Gastroesophageal sphincter (tissue), 4 donors: ENCODE measurements at regions not wholly inside any gene's neighbourhood (a gene's known extent, or its start where the extent isn't known, plus 50 kb on each side); places are given as distances from the start of the nearest gene placed in this dataset.

Experiments
- ATAC-seq: fragments of 150-250 bp; one replicate; pipeline ENCODE4 v1.9.1; 2016; ENCODE audit warnings: mild to moderate bottlenecking, moderate library complexity
- H3K27ac ChIP-seq, 4 donors: fragments of 200-600 bp; sonication (generic) in 3 of 4; 1 replicate in 3 of 4; 2 replicates in 1 of 4; pipeline ENCODE4 v1.5.1; 2016 to 2019
- H3K27me3 ChIP-seq: fragments of 200-600 bp; sonication (generic); one replicate; pipeline ENCODE4 v1.5.1; 2019
- H3K36me3 ChIP-seq, 2 donors: fragments of 200-600 bp; sonication (generic); one replicate each; pipeline ENCODE4 v1.5.1; 2019; ENCODE audit warnings: control low read depth in 1 of 2
- H3K4me1 ChIP-seq, 3 donors: fragments of 200-600 bp; sonication (generic); 1 replicate in 2 of 3; 2 replicates in 1 of 3; pipeline ENCODE4 v1.5.1; 2016 to 2019; ENCODE audit warnings: control low read depth in 2 of 3
- H3K4me3 ChIP-seq, 2 donors: fragments of 200-600 bp; sonication (generic); one replicate each; pipeline ENCODE4 v1.5.1; 2019; ENCODE audit warnings: mild to moderate bottlenecking in 1 of 2, moderate library complexity in 1 of 2
- H3K9me3 ChIP-seq, 3 donors: fragments of 200-600 bp; sonication (generic); one replicate each; pipeline ENCODE4 v1.5.1; 2017 to 2019; ENCODE audit warnings: control low read depth in 2 of 3
- EP300 ChIP-seq: sonication (generic); formaldehyde crosslinking; IDR thresholded peaks from one replicate; pipeline ENCODE4 v1.6.1; 2017; ENCODE audit warnings: antibody characterized with exemption, mild to moderate bottlenecking
- POLR2A ChIP-seq, 2 donors: fragments of 450-650 bp; IDR thresholded peaks; one replicate each; pipeline ENCODE4 v1.6.1; 2017; ENCODE audit warnings: antibody characterized with exemption in 2 of 2, mild to moderate bottlenecking in 2 of 2, moderate library complexity in 1 of 2
- POLR2AphosphoS5 ChIP-seq: sonication (generic); formaldehyde crosslinking; IDR thresholded peaks from one replicate; pipeline ENCODE4 v1.6.1; 2017; ENCODE audit warnings: antibody characterized with exemption
- WGBS, 2 donors: methylation state at CpG; one replicate each; pipeline ENCODE4 v1.1.5; 2018; ENCODE audit warnings: low coverage in 1 of 2; 5-methylcytosine and 5-hydroxymethylcytosine counted together
- TF ChIP-seq, protein P1 (sequence below), 4 experiments: fragments of 200-600 bp in 2 of 4; fragments of 450-650 bp in 2 of 4; sonication (generic) in 1 of 4; IDR thresholded peaks; one replicate each; pipeline ENCODE4 v1.5.1; 2017 to 2019; ENCODE audit warnings: antibody characterized with exemption in 4 of 4, mild to moderate bottlenecking in 2 of 4, moderate library complexity in 2 of 4

DNA sequence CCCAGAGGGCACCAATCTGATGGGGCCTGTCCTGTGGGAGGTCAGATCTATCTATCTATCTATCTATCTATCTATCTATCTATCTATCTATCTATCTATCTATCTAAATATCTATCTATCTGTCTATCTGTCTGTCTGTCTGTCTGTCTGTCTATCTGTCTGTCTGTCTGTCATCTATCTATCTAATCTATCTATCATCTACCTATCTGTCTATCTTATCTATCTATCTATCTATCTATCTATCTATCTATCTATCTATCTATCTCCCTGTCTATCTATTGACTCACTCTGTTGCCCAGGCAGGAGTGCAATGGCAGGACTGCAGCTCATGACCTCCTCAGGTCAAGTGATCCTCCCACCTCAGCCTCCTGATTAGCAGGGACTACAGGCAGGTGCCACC is 155.7 kb upstream of the STX18 start:
- no peak for ATAC-seq
- Histone ChIP-seq H3K27ac (no peak overlapping the region), H3K27me3 (no peaks in the 10 kb centered on the region), H3K9me3 (no peaks in the 10 kb centered on the region), H3K36me3 (no peaks in the 10 kb centered on the region), H3K4me3 (no peak overlapping the region), H3K4me1 (peaks cover 0 to 9% (median 0%) of the 10 kb centered on the region in 3 donors)
- TF ChIP-seq EP300 (no peak), POLR2A (IDR thresholded peaks at IDR 0.05) (no peak), POLR2AphosphoS5 (no peak)
- TF ChIP-seq, protein P1, sequence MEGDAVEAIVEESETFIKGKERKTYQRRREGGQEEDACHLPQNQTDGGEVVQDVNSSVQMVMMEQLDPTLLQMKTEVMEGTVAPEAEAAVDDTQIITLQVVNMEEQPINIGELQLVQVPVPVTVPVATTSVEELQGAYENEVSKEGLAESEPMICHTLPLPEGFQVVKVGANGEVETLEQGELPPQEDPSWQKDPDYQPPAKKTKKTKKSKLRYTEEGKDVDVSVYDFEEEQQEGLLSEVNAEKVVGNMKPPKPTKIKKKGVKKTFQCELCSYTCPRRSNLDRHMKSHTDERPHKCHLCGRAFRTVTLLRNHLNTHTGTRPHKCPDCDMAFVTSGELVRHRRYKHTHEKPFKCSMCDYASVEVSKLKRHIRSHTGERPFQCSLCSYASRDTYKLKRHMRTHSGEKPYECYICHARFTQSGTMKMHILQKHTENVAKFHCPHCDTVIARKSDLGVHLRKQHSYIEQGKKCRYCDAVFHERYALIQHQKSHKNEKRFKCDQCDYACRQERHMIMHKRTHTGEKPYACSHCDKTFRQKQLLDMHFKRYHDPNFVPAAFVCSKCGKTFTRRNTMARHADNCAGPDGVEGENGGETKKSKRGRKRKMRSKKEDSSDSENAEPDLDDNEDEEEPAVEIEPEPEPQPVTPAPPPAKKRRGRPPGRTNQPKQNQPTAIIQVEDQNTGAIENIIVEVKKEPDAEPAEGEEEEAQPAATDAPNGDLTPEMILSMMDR (IDR thresholded peaks at IDR 0.05), result no peak

- H3K36me3 ChIP-seq, result no peaks in the 10 kb centered on the region
- TF ChIP-seq, protein P1 (IDR thresholded peaks at IDR 0.05), result no peak
- TF ChIP-seq POLR2A (IDR thresholded peaks at IDR 0.05) (no peak), POLR2AphosphoS5 (no peak), EP300 (no peak)
- no peaks in the 10 kb centered on the region for H3K27me3 ChIP-seq
- no peak for ATAC-seq
- 89 to 91% methylated on average over 6 to 9 of the region's 9 CpGs for WGBS, 2 donors
- no peaks in the 10 kb centered on the region for H3K9me3 ChIP-seq
- H3K4me1 ChIP-seq, result peaks cover 0 to 9% (median 0%) of the 10 kb centered on the region in 3 donors
- H3K27ac ChIP-seq, result no peak overlapping the region
- H3K4me3 ChIP-seq, result no peak overlapping the region
These were observed 154.7 kb upstream of the STX18 start for GRCh38 chr4:4696530-4696929.

- Histone ChIP-seq H3K4me1 (peaks cover 0 to 9% (median 0%) of the 10 kb centered on the region in 3 donors), H3K36me3 (peaks cover 0 to 6% of the 10 kb centered on the region in 2 donors), H3K27me3 (no peaks in the 10 kb centered on the region), H3K4me3 (no peak overlapping the region), H3K27ac (no peak overlapping the region), H3K9me3 (no peaks in the 10 kb centered on the region)
- ATAC-seq, result no peak
- TF ChIP-seq, protein P1 (IDR thresholded peaks at IDR 0.05), result no peak
- no peak for TF ChIP-seq POLR2A (IDR thresholded peaks at IDR 0.05)
- no peak for TF ChIP-seq EP300
- no peak for TF ChIP-seq POLR2AphosphoS5
- WGBS, 2 donors, result 100% methylated on average over 1 of the region's 1 CpG
These were observed 153.6 kb upstream of the STX18 start for GRCh38 chr4:4695497-4695896.

DNA sequence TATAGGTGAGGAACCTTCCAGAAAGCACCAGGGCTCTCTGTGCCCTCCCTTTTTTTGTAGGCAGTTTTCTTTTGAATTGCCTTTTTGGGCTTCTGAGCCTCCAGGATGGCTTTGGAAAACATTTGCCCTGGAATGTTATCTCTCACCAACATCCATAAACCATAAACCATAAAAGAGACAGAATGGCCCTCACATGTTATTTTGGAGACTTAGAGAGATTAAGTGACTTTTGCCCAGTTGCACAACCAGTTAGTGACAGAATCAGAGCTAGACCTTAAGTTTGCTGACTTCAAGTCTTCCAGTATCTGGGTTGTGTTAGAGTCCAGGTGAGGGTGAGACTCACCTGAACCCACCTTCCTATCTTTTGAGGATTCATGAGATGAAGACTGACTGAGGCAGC is 153.0 kb upstream of the STX18 start:
- no peak for TF ChIP-seq EP300
- TF ChIP-seq, protein P1 (IDR thresholded peaks at IDR 0.05), result no peak
- TF ChIP-seq POLR2A (IDR thresholded peaks at IDR 0.05), result no peak
- TF ChIP-seq POLR2AphosphoS5, result no peak
- H3K9me3 ChIP-seq, result no peaks in the 10 kb centered on the region
- no peak overlapping the region for H3K27ac ChIP-seq
- no peaks in the 10 kb centered on the region for H3K27me3 ChIP-seq
- peaks cover 0 to 9% (median 0%) of the 10 kb centered on the region in 3 donors for H3K4me1 ChIP-seq
- no peak overlapping the region for H3K4me3 ChIP-seq
- peaks cover 0 to 13% of the 10 kb centered on the region in 2 donors for H3K36me3 ChIP-seq
- ATAC-seq, result no peak

GRCh38 chr4:4694296-4694772 is 152.5 kb upstream of the STX18 start:
- H3K4me3 ChIP-seq, result no peak overlapping the region
- no peaks in the 10 kb centered on the region for H3K9me3 ChIP-seq
- no peaks in the 10 kb centered on the region for H3K27me3 ChIP-seq
- no peak overlapping the region for H3K27ac ChIP-seq
- TF ChIP-seq, protein P1 (IDR thresholded peaks at IDR 0.05), result no peak
- peaks cover 0 to 9% (median 0%) of the 10 kb centered on the region in 3 donors for H3K4me1 ChIP-seq
- peaks cover 0 to 14% of the 10 kb centered on the region in 2 donors for H3K36me3 ChIP-seq
- 40 to 58% methylated on average over 1 to 3 of the region's 5 CpGs for WGBS, 2 donors
- no peak for ATAC-seq
